ENCODE measurements at regions not wholly inside any gene's neighbourhood (a gene's known extent, or its start where the extent isn't known, plus 50 kb on each side); places are given as distances from the start of the nearest gene placed in this dataset.

- DNase-seq (ENCODE audit: low read depth in 2 of 2, low spot score in 1 of 2): no peak
Observed at GRCh38 chr3:101172516-101172915, 147.9 kb downstream of the IMPG2 start.

GRCh38 chr3:101171681-101172191 lies 148.6 kb downstream of the IMPG2 start:
- no peak for DNase-seq (ENCODE audit: low read depth in 2 of 2, low spot score in 1 of 2)

- no peak for DNase-seq (ENCODE audit: low read depth in 2 of 2, low spot score in 1 of 2)
Observed at GRCh38 chr3:101170806-101171558, 149.4 kb downstream of the IMPG2 start.

- DNase-seq (ENCODE audit: low read depth in 2 of 2, low spot score in 1 of 2): no peak
Observed at GRCh38 chr3:101170062-101170771, 150.2 kb downstream of the IMPG2 start.

- DNase-seq (ENCODE audit: low read depth in 2 of 2, low spot score in 1 of 2): no peak
Observed at GRCh38 chr3:101169516-101169915, 150.9 kb downstream of the IMPG2 start.

GRCh38 chr3:101167376-101167775 lies 153.0 kb downstream of the IMPG2 start:
- DNase-seq (ENCODE audit: low read depth in 2 of 2, low spot score in 1 of 2): no peak

- no peak for DNase-seq (ENCODE audit: low read depth in 2 of 2, low spot score in 1 of 2)
Observed at GRCh38 chr3:101166150-101166549, 154.2 kb downstream of the IMPG2 start.

GRCh38 chr3:101163554-101163953 lies 156.8 kb downstream of the IMPG2 start:
- no peak for DNase-seq (ENCODE audit: low read depth in 2 of 2, low spot score in 1 of 2)

GRCh38 chr3:101159478-101159877 lies 160.9 kb downstream of the IMPG2 start:
- no peak for DNase-seq (ENCODE audit: low read depth in 2 of 2, low spot score in 1 of 2)

GRCh38 chr3:101158374-101158773 lies 162.0 kb downstream of the IMPG2 start:
- DNase-seq (ENCODE audit: low read depth in 2 of 2, low spot score in 1 of 2): no peak

GRCh38 chr3:101156787-101157345 lies 163.5 kb downstream of the IMPG2 start:
- DNase-seq (ENCODE audit: low read depth in 2 of 2, low spot score in 1 of 2): no peak

- DNase-seq (ENCODE audit: low read depth in 2 of 2, low spot score in 1 of 2): no peak
Observed at GRCh38 chr3:101155825-101156224, 162.6 kb upstream of the ABI3BP start.

GRCh38 chr3:101154401-101154800 lies 161.2 kb upstream of the ABI3BP start:
- no peak for DNase-seq (ENCODE audit: low read depth in 2 of 2, low spot score in 1 of 2)

- no peak for DNase-seq (ENCODE audit: low read depth in 2 of 2, low spot score in 1 of 2)
Observed at GRCh38 chr3:101151286-101151913, 158.2 kb upstream of the ABI3BP start.

- DNase-seq (ENCODE audit: low read depth in 2 of 2, low spot score in 1 of 2): no peak
Observed at GRCh38 chr3:101150504-101150903, 157.3 kb upstream of the ABI3BP start.

GRCh38 chr3:101149707-101150106 lies 156.5 kb upstream of the ABI3BP start:
- DNase-seq (ENCODE audit: low read depth in 2 of 2, low spot score in 1 of 2): no peak

GRCh38 chr3:101149251-101149650 lies 156.0 kb upstream of the ABI3BP start:
- DNase-seq (ENCODE audit: low read depth in 2 of 2, low spot score in 1 of 2): no peak

- no peak for DNase-seq (ENCODE audit: low read depth in 2 of 2, low spot score in 1 of 2)
Observed at GRCh38 chr3:101148001-101148400, 154.8 kb upstream of the ABI3BP start.

- DNase-seq (ENCODE audit: low read depth in 2 of 2, low spot score in 1 of 2): no peak
Observed at GRCh38 chr3:101146946-101147345, 153.7 kb upstream of the ABI3BP start.

- DNase-seq (ENCODE audit: low read depth in 2 of 2, low spot score in 1 of 2): no peak
Observed at GRCh38 chr3:101144105-101144504, 150.9 kb upstream of the ABI3BP start.

- no peak for DNase-seq (ENCODE audit: low read depth in 2 of 2, low spot score in 1 of 2)
Observed at GRCh38 chr3:101143012-101143411, 149.8 kb upstream of the ABI3BP start.

GRCh38 chr3:101142160-101142559 lies 148.9 kb upstream of the ABI3BP start:
- DNase-seq (ENCODE audit: low read depth in 2 of 2, low spot score in 1 of 2): no peak
